K562 (cell line): ENCODE measurements at regions not wholly inside any gene's neighbourhood (a gene's known extent, or its start where the extent isn't known, plus 50 kb on each side); places are given as distances from the start of the nearest gene placed in this dataset.

Experiments used
- ATAC-seq: fragments of 200-7000 bp; cut with Tn5 transposase; 3 replicates; pipeline ENCODE4 v1.9.1; 2020; ENCODE audit warnings: moderate library complexity
- BruUV-seq: library from RNA; stranded (reverse); fragments of 400-500 nt; replicated peaks from 2 replicates; lab custom pipeline; 2021; lab: Mats Ljungman, UMichigan
- CTCF ChIA-PET: fragments of 300-600 bp; formaldehyde crosslinking; extraction: SDS; loops from one replicate; lab custom pipeline; 2021; ENCODE audit warnings: low intra/inter-chr PET ratio; lab: Yijun Ruan, JAX
- POLR2A ChIA-PET: fragments of 300-600, 350-650 bp; sonication (Branson Sonifier 250); formaldehyde crosslinking; extraction: SDS; loops from one replicate; lab custom pipeline; 2021; ENCODE audit warnings: antibody characterized with exemption, inconsistent platforms; lab: Yijun Ruan, JAX
- DNase-seq, 4 experiments: peaks; one replicate each; pipeline versions ENCODE4 v3.0.0 to v3.0.0-alpha.2; 2011 to 2018; ENCODE audit warnings: low spot score in 3 of 4, mixed read lengths in 3 of 4; ENCODE audit errors: extremely low read depth in 1 of 4
- FAIRE-seq: peaks from 2 replicates; lab custom pipeline; 2011; peaks lifted over from hg19 to GRCh38; lab: Jason Lieb, UNC
- H2AFZ ChIP-seq: 2 replicates; pipeline ENCODE4 v1.6.0; 2011; ENCODE audit warnings: low read depth, low read length, control low read depth, inconsistent platforms
- H3K27ac ChIP-seq: fragments of 200-600 bp; 3 replicates; pipeline ENCODE4 v1.8.0; 2011; ENCODE audit warnings: low read depth, mild to moderate bottlenecking, control low read depth, inconsistent platforms, low read length, moderate library complexity, mixed read lengths; ENCODE audit errors: extremely low read depth
- H3K27me3 ChIP-seq, 2 experiments: fragments of 300-600 bp in 1 of 2; 2 replicates in 1 of 2; 3 replicates in 1 of 2; pipeline versions ENCODE4 v1.6.0 to v1.8.0; 2011; ENCODE audit warnings: inconsistent platforms in 2 of 2, low read length in 2 of 2, mild to moderate bottlenecking in 1 of 2, mixed read lengths in 1 of 2, moderate library complexity in 1 of 2; ENCODE audit not compliant: control insufficient read depth in 2 of 2, insufficient read depth in 2 of 2
- H3K36me3 ChIP-seq: fragments of 300-600 bp; 3 replicates; pipeline ENCODE4 v1.8.0; 2011; ENCODE audit warnings: mild to moderate bottlenecking, low read length, inconsistent platforms; ENCODE audit not compliant: control insufficient read depth, insufficient read depth
- H3K4me1 ChIP-seq, 2 experiments: fragments of 200-600 bp in 1 of 2; replicated peaks in 1 of 2; 2 replicates in 1 of 2; 3 replicates in 1 of 2; pipeline versions ENCODE4 v1.5.1 to v1.8.0; 2011; ENCODE audit warnings: inconsistent platforms in 2 of 2, low read length in 2 of 2, mild to moderate bottlenecking in 1 of 2, mixed read lengths in 1 of 2, moderate library complexity in 1 of 2; ENCODE audit not compliant: control insufficient read depth in 2 of 2, insufficient read depth in 2 of 2
- H3K4me2 ChIP-seq: 2 replicates; pipeline ENCODE4 v1.6.1; 2011; ENCODE audit warnings: low read length, control low read depth, inconsistent platforms, mixed read lengths; ENCODE audit not compliant: insufficient read depth
- H3K4me3 ChIP-seq: fragments of 200-600 bp; sonication (generic), shearing (Covaris generic); 2 replicates; pipeline ENCODE4 v1.5.1; 2016; ENCODE audit warnings: control low read depth, inconsistent platforms
- H3K79me2 ChIP-seq: fragments of 200-600 bp; 3 replicates; pipeline ENCODE4 v1.8.0; 2011; ENCODE audit warnings: low read length, inconsistent platforms; ENCODE audit not compliant: control insufficient read depth, insufficient read depth
- H3K9ac ChIP-seq, 2 experiments: 2 replicates each; pipeline versions ENCODE4 v1.6.0 to v1.6.1; 2011; ENCODE audit warnings: low read depth in 2 of 2, low read length in 2 of 2, control low read depth in 1 of 2, inconsistent platforms in 1 of 2, mild to moderate bottlenecking in 1 of 2, mixed read lengths in 1 of 2; ENCODE audit not compliant: insufficient read depth in 1 of 2
- H3K9me1 ChIP-seq: one replicate; pipeline ENCODE4 v1.6.0; 2011; ENCODE audit warnings: inconsistent platforms, mild to moderate bottlenecking, low read length, moderate library complexity; ENCODE audit not compliant: control insufficient read depth, insufficient read depth
- H3K9me3 ChIP-seq: replicated peaks from 2 replicates; pipeline ENCODE4 v1.5.1; 2011; ENCODE audit warnings: low read depth, low read length, inconsistent platforms; ENCODE audit not compliant: control insufficient read depth, insufficient read depth
- H4K20me1 ChIP-seq: replicated peaks from 2 replicates; pipeline ENCODE4 v1.6.1; 2011; ENCODE audit warnings: low read length, inconsistent platforms, mixed read lengths; ENCODE audit not compliant: control insufficient read depth, insufficient read depth
- DEAF1 ChIP-seq: fragments of 450-650 bp; formaldehyde crosslinking; IDR thresholded peaks from 2 replicates; pipeline ENCODE4 v1.4.0; 2020; ENCODE audit warnings: mild to moderate bottlenecking, moderate library complexity
- FOXK2 ChIP-seq, 2 experiments: fragments of 450-650 bp; IDR thresholded peaks in 1 of 2; conservative IDR thresholded peaks in 1 of 2; 2 replicates each; pipeline ENCODE4 v1.6.1; 2016; ENCODE audit warnings: low read depth in 2 of 2, mild to moderate bottlenecking in 1 of 2
- OTX1 ChIP-seq: fragments of 450-650 bp; formaldehyde crosslinking; IDR thresholded peaks from 2 replicates; pipeline ENCODE4 v1.4.0; 2022; ENCODE audit warnings: mild to moderate bottlenecking
- ZNF511 ChIP-seq: sonication (generic); formaldehyde crosslinking; IDR thresholded peaks from 2 replicates; pipeline ENCODE4 v1.8.0; 2022; ENCODE audit warnings: mild to moderate bottlenecking, missing genetic modification reagents
- ZNF668 ChIP-seq: fragments of 250-450 bp; sonication (Bioruptor Pico); IDR thresholded peaks from 2 replicates; pipeline ENCODE4 v1.8.0; 2022; ENCODE audit warnings: mild to moderate bottlenecking, inconsistent platforms
- ZNF780A ChIP-seq: fragments of 250-450 bp; sonication (Bioruptor Pico); IDR thresholded peaks from 2 replicates; pipeline ENCODE4 v1.5.0; 2021; ENCODE audit warnings: mild to moderate bottlenecking
- WGBS: fragments of 100-300 bp; shearing (Covaris generic); methylation state at CpG from one replicate; pipeline ENCODE4 v1.1.6; 2016; ENCODE audit warnings: low coverage, mixed read lengths; ENCODE audit not compliant: insufficient coverage; ENCODE audit errors: missing lambda C conversion rate; 5-methylcytosine and 5-hydroxymethylcytosine counted together
- in situ Hi-C: fragments of 300-500 bp; cut with MboI; formaldehyde crosslinking; loops from 4 replicates; pipeline ENCODE4 v1.15.0; 2018; ENCODE audit warnings: inconsistent platforms, mixed read lengths
- intact Hi-C: fragments of 100-400 bp; cut with micrococcal nuclease; formaldehyde crosslinking; loops from 2 replicates; pipeline ENCODE4 v1.14.2; 2022
- TF ChIP-seq, protein P1 (sequence below): sonication (generic); formaldehyde crosslinking; IDR thresholded peaks from 2 replicates; pipeline ENCODE4 v1.8.1; 2022; ENCODE audit warnings: missing genetic modification reagents
- TF ChIP-seq, protein P2 (sequence below): fragments of 200-800 bp; sonication (Bioruptor generic); IDR thresholded peaks from 2 replicates; pipeline ENCODE4 v1.6.1; 2017; ENCODE audit warnings: missing genetic modification characterization, missing compliant biosample characterization
- TF ChIP-seq, protein P3 (sequence below): fragments of 200-400 bp; formaldehyde crosslinking; IDR thresholded peaks from 2 replicates; pipeline ENCODE4 v1.6.1; 2017; ENCODE audit warnings: mild to moderate bottlenecking, low read depth, low read length, moderate library complexity

DNA sequence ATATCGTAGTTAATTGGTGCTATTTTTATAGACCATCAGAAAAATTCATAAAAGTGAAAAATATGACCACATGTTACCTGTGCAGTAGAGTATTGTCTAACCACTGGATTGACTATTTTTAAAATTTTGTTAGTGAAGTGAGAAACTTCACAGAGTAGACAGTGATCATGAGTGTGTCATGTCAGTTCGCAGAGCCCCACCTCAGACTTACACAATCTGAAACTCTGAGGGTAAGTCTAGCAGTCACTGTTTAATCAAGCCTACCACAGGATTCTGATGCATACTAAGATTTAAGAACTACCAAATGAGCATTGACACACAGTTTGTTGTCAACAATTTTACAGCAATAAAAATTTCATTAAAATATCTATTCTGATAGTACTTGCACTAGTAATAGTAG is 552.9 kb upstream of the SUCLG2 start:
- ChIA-PET POLR2A (no interaction called here), CTCF (no interaction called here)
- Histone ChIP-seq H3K79me2 (no peaks in the 10 kb centered on the region), H3K9me1 (no peaks in the 10 kb centered on the region), H3K9me3 (no peaks in the 10 kb centered on the region; the same call in 1 of the 2 replicates), H3K27me3 (no peaks in the 10 kb centered on the region), H3K27ac (no peak overlapping the region), H3K4me3 (no peak overlapping the region), H4K20me1 (no peaks in the 10 kb centered on the region), H3K36me3 (no peaks in the 10 kb centered on the region), H3K9ac (no peak overlapping the region), H2AFZ (no peak overlapping the region), H3K4me2 (no peak overlapping the region), H3K4me1 (no peaks in the 10 kb centered on the region)
- BruUV-seq: no TSS peak
- WGBS: 0% methylated on average over 2 of the region's 2 CpGs
- in situ Hi-C loops (no loop called here), intact Hi-C loops (no loop called here)
- no peak for DNase-seq
- no peak for ATAC-seq
- TF ChIP-seq, protein P1, sequence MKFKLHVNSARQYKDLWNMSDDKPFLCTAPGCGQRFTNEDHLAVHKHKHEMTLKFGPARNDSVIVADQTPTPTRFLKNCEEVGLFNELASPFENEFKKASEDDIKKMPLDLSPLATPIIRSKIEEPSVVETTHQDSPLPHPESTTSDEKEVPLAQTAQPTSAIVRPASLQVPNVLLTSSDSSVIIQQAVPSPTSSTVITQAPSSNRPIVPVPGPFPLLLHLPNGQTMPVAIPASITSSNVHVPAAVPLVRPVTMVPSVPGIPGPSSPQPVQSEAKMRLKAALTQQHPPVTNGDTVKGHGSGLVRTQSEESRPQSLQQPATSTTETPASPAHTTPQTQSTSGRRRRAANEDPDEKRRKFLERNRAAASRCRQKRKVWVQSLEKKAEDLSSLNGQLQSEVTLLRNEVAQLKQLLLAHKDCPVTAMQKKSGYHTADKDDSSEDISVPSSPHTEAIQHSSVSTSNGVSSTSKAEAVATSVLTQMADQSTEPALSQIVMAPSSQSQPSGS (CRISPR knock-in tag): no peak
- no peak for TF ChIP-seq ZNF780A (CRISPR knock-in tag)
- no peak for TF ChIP-seq ZNF511 (CRISPR knock-in tag)
- TF ChIP-seq DEAF1 (CRISPR knock-in tag): no peak
- no peak for TF ChIP-seq FOXK2 (conservative IDR thresholded peaks at IDR 0.05 in 1 of 2, IDR thresholded peaks at IDR 0.05 in 1 of 2; ENCODE audit: low read depth in 2 of 2)
- TF ChIP-seq, protein P2, sequence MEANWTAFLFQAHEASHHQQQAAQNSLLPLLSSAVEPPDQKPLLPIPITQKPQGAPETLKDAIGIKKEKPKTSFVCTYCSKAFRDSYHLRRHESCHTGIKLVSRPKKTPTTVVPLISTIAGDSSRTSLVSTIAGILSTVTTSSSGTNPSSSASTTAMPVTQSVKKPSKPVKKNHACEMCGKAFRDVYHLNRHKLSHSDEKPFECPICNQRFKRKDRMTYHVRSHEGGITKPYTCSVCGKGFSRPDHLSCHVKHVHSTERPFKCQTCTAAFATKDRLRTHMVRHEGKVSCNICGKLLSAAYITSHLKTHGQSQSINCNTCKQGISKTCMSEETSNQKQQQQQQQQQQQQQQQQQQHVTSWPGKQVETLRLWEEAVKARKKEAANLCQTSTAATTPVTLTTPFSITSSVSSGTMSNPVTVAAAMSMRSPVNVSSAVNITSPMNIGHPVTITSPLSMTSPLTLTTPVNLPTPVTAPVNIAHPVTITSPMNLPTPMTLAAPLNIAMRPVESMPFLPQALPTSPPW: no peak
- TF ChIP-seq, protein P3, sequence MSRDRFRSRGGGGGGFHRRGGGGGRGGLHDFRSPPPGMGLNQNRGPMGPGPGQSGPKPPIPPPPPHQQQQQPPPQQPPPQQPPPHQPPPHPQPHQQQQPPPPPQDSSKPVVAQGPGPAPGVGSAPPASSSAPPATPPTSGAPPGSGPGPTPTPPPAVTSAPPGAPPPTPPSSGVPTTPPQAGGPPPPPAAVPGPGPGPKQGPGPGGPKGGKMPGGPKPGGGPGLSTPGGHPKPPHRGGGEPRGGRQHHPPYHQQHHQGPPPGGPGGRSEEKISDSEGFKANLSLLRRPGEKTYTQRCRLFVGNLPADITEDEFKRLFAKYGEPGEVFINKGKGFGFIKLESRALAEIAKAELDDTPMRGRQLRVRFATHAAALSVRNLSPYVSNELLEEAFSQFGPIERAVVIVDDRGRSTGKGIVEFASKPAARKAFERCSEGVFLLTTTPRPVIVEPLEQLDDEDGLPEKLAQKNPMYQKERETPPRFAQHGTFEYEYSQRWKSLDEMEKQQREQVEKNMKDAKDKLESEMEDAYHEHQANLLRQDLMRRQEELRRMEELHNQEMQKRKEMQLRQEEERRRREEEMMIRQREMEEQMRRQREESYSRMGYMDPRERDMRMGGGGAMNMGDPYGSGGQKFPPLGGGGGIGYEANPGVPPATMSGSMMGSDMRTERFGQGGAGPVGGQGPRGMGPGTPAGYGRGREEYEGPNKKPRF: no peak
- no peak for TF ChIP-seq ZNF668 (CRISPR knock-in tag)
- no peak for TF ChIP-seq OTX1 (CRISPR knock-in tag)
- FAIRE-seq: no peak
